ENCODE measurements at regions not wholly inside any gene's neighbourhood (a gene's known extent, or its start where the extent isn't known, plus 50 kb on each side); places are given as distances from the start of the nearest gene placed in this dataset.

GRCh38 chr16:76207270-76207669, 69.9 kb upstream of the CNTNAP4 start:
- intact Hi-C loops (cut with micrococcal nuclease) (no loop called here), dilution Hi-C loops (cut with MboI; ENCODE audit: extremely low pct_ligation_motif_present, low sequenced_read_pairs) (no loop called here)
- FAIRE-seq (no peak), DNase-seq (ENCODE audit: low read depth, low spot score) (no peak)
- Histone ChIP-seq H3K4me1 (ENCODE audit: control insufficient read depth, extremely low read depth, insufficient read depth, low read length) (no peaks in the 10 kb centered on the region), H3K9me1 (replicated peaks; ENCODE audit: control insufficient read depth, extremely low read depth, insufficient read depth, low read length) (no peaks in the 10 kb centered on the region), H3K9ac (replicated peaks; ENCODE audit: extremely low read depth, insufficient read depth, low read length) (no peak overlapping the region), H3K27ac (ENCODE audit: insufficient read depth, low read depth, low read length) (no peak overlapping the region), H3K9me3 (replicated peaks; ENCODE audit: control insufficient read depth, insufficient read depth, low read length) (peaks cover 2% of the 10 kb centered on the region), H3K4me2 (ENCODE audit: insufficient read depth, low read length) (no peak overlapping the region), H3K27me3 (ENCODE audit: control insufficient read depth in 2 of 2, insufficient read depth in 2 of 2, low read length in 2 of 2) (no peaks in the 10 kb centered on the region), H3K79me2 (ENCODE audit: control insufficient read depth, insufficient read depth, low read length) (no peaks in the 10 kb centered on the region), H4K20me1 (replicated peaks; ENCODE audit: control insufficient read depth, extremely low read depth, insufficient read depth, low read length) (no peaks in the 10 kb centered on the region), H3K4me3 (replicated peaks in 1 of 3; ENCODE audit: insufficient read depth in 1 of 3, low read depth in 1 of 3, low read length in 3 of 3) (no peak overlapping the region), H3K36me3 (ENCODE audit: control insufficient read depth in 2 of 2, extremely low read depth in 1 of 2, insufficient read depth in 2 of 2, low read length in 2 of 2) (no peaks in the 10 kb centered on the region), H2AFZ (ENCODE audit: low read depth, low read length) (no peak overlapping the region)
- ChIA-PET POLR2A (no interaction called here), CTCF (no interaction called here)
- TF ChIP-seq POLR2A (IDR thresholded peaks at IDR 0.05; ENCODE audit: low read depth, low read length) (no peak), POLR2AphosphoS5 (IDR thresholded peaks at IDR 0.05; ENCODE audit: insufficient read depth, low read depth, low read length) (no peak), JUN (IDR thresholded peaks at IDR 0.05; ENCODE audit: borderline replicate concordance, insufficient read depth, insufficient read length, low read depth) (no peak), EZH2 (IDR thresholded peaks at IDR 0.05; ENCODE audit: borderline replicate concordance, low read depth, low read length, severe bottlenecking) (no peak), CTCF (IDR thresholded peaks at IDR 0.05; ENCODE audit: extremely low read depth in 1 of 2, insufficient read depth in 1 of 2, low read depth in 1 of 2, low read length in 2 of 2) (no peak), GATA2 (IDR thresholded peaks at IDR 0.05; ENCODE audit: insufficient read depth, insufficient read length, low read depth, low read length) (no peak), MYC (IDR thresholded peaks at IDR 0.05; ENCODE audit: low read depth, low read length) (no peak), FOS (IDR thresholded peaks at IDR 0.05; ENCODE audit: borderline replicate concordance, insufficient read depth, low read length) (no peak)
- TF ChIP-seq, protein P1, sequence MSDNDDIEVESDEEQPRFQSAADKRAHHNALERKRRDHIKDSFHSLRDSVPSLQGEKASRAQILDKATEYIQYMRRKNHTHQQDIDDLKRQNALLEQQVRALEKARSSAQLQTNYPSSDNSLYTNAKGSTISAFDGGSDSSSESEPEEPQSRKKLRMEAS (IDR thresholded peaks at IDR 0.05; ENCODE audit: insufficient read depth, insufficient read length) = no peak
- BruUV-seq (replicated peaks) = no TSS peak

All from endothelial cell of umbilical vein (primary cell).